PC-9 (cell line): ENCODE measurements at regions not wholly inside any gene's neighbourhood (a gene's known extent, or its start where the extent isn't known, plus 50 kb on each side); places are given as distances from the start of the nearest gene placed in this dataset.

ENCODE experiments used
- EZH2 ChIP-seq: fragments of 200-600 bp; sonication (generic); IDR thresholded peaks from 2 replicates; pipeline ENCODE4 v1.8.0; 2017; ENCODE audit warnings: antibody characterized with exemption, low read depth
- TF ChIP-seq, protein P1 (sequence below): fragments of 200-600 bp; sonication (generic); conservative IDR thresholded peaks from 2 replicates; pipeline ENCODE4 v1.6.1; 2017; ENCODE audit warnings: mixed run types, antibody characterized with exemption, mild to moderate bottlenecking, moderate library complexity

DNA sequence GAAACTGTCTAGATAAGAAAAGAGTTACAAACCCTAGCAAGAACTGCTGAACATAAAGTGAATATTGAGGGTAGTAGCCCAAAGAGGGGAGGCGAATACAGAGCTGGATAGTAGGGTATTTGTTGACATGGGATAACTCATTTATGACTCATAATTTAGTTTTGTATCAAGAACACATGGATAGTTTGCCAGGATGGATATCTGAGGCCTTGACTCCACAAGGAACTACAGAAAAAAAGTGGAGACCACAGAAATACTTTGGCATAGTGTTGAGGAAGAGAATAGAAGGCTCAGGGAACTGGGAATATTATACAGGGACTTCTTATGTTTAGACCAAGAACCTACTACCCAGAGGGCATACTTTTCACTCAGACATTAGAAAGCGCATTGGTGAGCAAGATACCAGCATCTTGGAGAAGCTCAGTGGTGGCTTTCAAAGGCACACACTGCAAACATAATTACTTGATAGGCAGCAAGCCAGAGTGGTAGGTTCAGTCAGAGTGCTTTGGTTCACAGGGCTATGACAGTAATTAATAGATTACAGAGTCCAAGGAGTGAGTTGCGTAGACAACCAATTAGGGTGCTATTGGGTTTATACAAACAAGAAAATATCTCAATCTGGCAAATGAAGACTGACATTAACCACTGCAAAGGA, 51.9 kb upstream of the ZBTB7C start:
- TF ChIP-seq, protein P1, sequence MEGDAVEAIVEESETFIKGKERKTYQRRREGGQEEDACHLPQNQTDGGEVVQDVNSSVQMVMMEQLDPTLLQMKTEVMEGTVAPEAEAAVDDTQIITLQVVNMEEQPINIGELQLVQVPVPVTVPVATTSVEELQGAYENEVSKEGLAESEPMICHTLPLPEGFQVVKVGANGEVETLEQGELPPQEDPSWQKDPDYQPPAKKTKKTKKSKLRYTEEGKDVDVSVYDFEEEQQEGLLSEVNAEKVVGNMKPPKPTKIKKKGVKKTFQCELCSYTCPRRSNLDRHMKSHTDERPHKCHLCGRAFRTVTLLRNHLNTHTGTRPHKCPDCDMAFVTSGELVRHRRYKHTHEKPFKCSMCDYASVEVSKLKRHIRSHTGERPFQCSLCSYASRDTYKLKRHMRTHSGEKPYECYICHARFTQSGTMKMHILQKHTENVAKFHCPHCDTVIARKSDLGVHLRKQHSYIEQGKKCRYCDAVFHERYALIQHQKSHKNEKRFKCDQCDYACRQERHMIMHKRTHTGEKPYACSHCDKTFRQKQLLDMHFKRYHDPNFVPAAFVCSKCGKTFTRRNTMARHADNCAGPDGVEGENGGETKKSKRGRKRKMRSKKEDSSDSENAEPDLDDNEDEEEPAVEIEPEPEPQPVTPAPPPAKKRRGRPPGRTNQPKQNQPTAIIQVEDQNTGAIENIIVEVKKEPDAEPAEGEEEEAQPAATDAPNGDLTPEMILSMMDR = no peak
- no peak for TF ChIP-seq EZH2
